GM12878 (cell line): ENCODE measurements at regions not wholly inside any gene's neighbourhood (a gene's known extent, or its start where the extent isn't known, plus 50 kb on each side); places are given as distances from the start of the nearest gene placed in this dataset.
A peak's percentile ranks its signal among the peaks of the same experiment; 100 is the strongest.

Experiments
- ATAC-seq: fragments of 200-7000 bp; cut with Tn5 transposase; 3 replicates; pipeline ENCODE4 v1.9.1; 2020; ENCODE audit warnings: mild to moderate bottlenecking, moderate library complexity
- BruUV-seq: library from RNA; stranded (reverse); fragments of 400-500 nt; replicated peaks from 2 replicates; lab custom pipeline; 2021; lab: Mats Ljungman, UMichigan
- CTCF ChIA-PET: fragments of 300-600 bp; sonication (Branson Sonifier 250); formaldehyde crosslinking; extraction: SDS; loops from one replicate; lab custom pipeline; 2021; ENCODE audit warnings: inconsistent platforms; lab: Yijun Ruan, JAX
- POLR2A ChIA-PET: fragments of 350-600 bp; formaldehyde crosslinking; extraction: SDS; loops from one replicate; lab custom pipeline; 2021; ENCODE audit warnings: inconsistent platforms; lab: Charles Lee
- RAD21 ChIA-PET: fragments of 300-600 bp; sonication (Branson Sonifier 250); formaldehyde crosslinking; loops from one replicate; lab custom pipeline; 2023; ENCODE audit warnings: antibody characterized with exemption; ENCODE audit not compliant: unreplicated experiment; lab: Charles Lee
- SMC1A ChIA-PET: fragments of 300-600 bp; sonication (Branson Sonifier 250); formaldehyde crosslinking; loops from one replicate; lab custom pipeline; 2023; ENCODE audit not compliant: unreplicated experiment, uncharacterized antibody; lab: Charles Lee
- DNase-seq: peaks from one replicate; pipeline ENCODE4 v3.0.0-alpha.2; 2011; ENCODE audit warnings: low read depth, low spot score
- FAIRE-seq: peaks from 3 replicates; lab custom pipeline; 2011; peaks lifted over from hg19 to GRCh38; lab: Jason Lieb, UNC
- H2AFZ ChIP-seq: 2 replicates; pipeline ENCODE4 v1.6.0; 2011; ENCODE audit warnings: low read depth, low read length, control low read depth; ENCODE audit not compliant: control insufficient read depth
- H3K27ac ChIP-seq: 2 replicates; pipeline ENCODE4 v1.5.1; 2011; ENCODE audit warnings: control low read depth; ENCODE audit not compliant: control insufficient read depth, insufficient read depth
- H3K27me3 ChIP-seq, 2 experiments: replicated peaks in 1 of 2; 2 replicates each; pipeline versions ENCODE4 v1.6.0 to v1.6.1; 2011; ENCODE audit warnings: low read length in 1 of 2; ENCODE audit not compliant: control insufficient read depth in 2 of 2, insufficient read depth in 2 of 2
- H3K36me3 ChIP-seq, 2 experiments: 2 replicates each; pipeline ENCODE4 v1.5.1; 2011; ENCODE audit warnings: low read length in 1 of 2; ENCODE audit not compliant: control insufficient read depth in 2 of 2, insufficient read depth in 2 of 2
- H3K4me1 ChIP-seq: 2 replicates; pipeline ENCODE4 v1.6.1; 2011; ENCODE audit warnings: mild to moderate bottlenecking, low read length, moderate library complexity, mixed read lengths; ENCODE audit not compliant: control insufficient read depth, insufficient read depth
- H3K4me2 ChIP-seq: 2 replicates; pipeline ENCODE4 v1.6.0; 2011; ENCODE audit warnings: control low read depth; ENCODE audit not compliant: control insufficient read depth, insufficient read depth
- H3K4me3 ChIP-seq: fragments of 200-600 bp; sonication (generic); 2 replicates; pipeline ENCODE4 v1.5.1; 2016
- H3K79me2 ChIP-seq: 2 replicates; pipeline ENCODE4 v1.6.0; 2011; ENCODE audit warnings: low read length; ENCODE audit not compliant: control insufficient read depth, insufficient read depth
- H3K9ac ChIP-seq: 2 replicates; pipeline ENCODE4 v1.8.0; 2011; ENCODE audit warnings: low read length, control low read depth, mixed read lengths; ENCODE audit not compliant: control insufficient read depth, insufficient read depth
- H3K9me3 ChIP-seq: replicated peaks from 3 replicates; pipeline ENCODE4 v1.5.1; 2011; ENCODE audit warnings: mild to moderate bottlenecking, low read length; ENCODE audit not compliant: control insufficient read depth, insufficient read depth
- H4K20me1 ChIP-seq: 2 replicates; pipeline ENCODE4 v1.6.0; 2011; ENCODE audit not compliant: control insufficient read depth, insufficient read depth
- BACH1 ChIP-seq: fragments of 450-650 bp; IDR thresholded peaks from 2 replicates; pipeline ENCODE4 v1.6.1; 2017; ENCODE audit warnings: mild to moderate bottlenecking, borderline replicate concordance
- BHLHE40 ChIP-seq, 2 experiments: fragments of 450-650 bp in 1 of 2; IDR thresholded peaks; 2 replicates each; pipeline ENCODE4 v1.6.1; 2011 to 2017; ENCODE audit warnings: low read depth in 2 of 2, borderline replicate concordance in 1 of 2, improper control_type of control experiment in 1 of 2, low read length in 1 of 2, mild to moderate bottlenecking in 1 of 2
- CHD1 ChIP-seq: IDR thresholded peaks from 2 replicates; pipeline ENCODE4 v1.6.1; 2012; ENCODE audit warnings: low read depth, low read length, improper control_type of control experiment
- DPF2 ChIP-seq: fragments of 450-650 bp; IDR thresholded peaks from 2 replicates; pipeline ENCODE4 v1.6.1; 2017; ENCODE audit warnings: mild to moderate bottlenecking
- IKZF1 ChIP-seq: fragments of 450-650 bp; conservative IDR thresholded peaks from 2 replicates; pipeline ENCODE4 v1.6.1; 2017; ENCODE audit warnings: antibody characterized with exemption, mild to moderate bottlenecking
- MEF2B ChIP-seq: fragments of 450-650 bp; IDR thresholded peaks from 2 replicates; pipeline ENCODE4 v1.6.1; 2018; ENCODE audit warnings: mild to moderate bottlenecking, moderate library complexity; ENCODE audit not compliant: partially characterized antibody, poor library complexity, severe bottlenecking
- NBN ChIP-seq: fragments of 450-650 bp; IDR thresholded peaks from 2 replicates; pipeline ENCODE4 v1.6.1; 2016
- NR2F1 ChIP-seq: fragments of 450-650 bp; conservative IDR thresholded peaks from 2 replicates; pipeline ENCODE4 v1.6.1; 2017; ENCODE audit warnings: mild to moderate bottlenecking
- RUNX3 ChIP-seq: IDR thresholded peaks from 2 replicates; pipeline ENCODE4 v1.6.1; 2012; ENCODE audit warnings: low read length, inconsistent platforms
- SPI1 ChIP-seq: IDR thresholded peaks from 2 replicates; pipeline ENCODE4 v1.6.1; 2011; ENCODE audit warnings: low read depth, mild to moderate bottlenecking, low read length, moderate library complexity, borderline replicate concordance; ENCODE audit not compliant: insufficient read depth
- SREBF1 ChIP-seq: IDR thresholded peaks from 2 replicates; pipeline ENCODE4 v1.6.1; 2012; ENCODE audit warnings: mild to moderate bottlenecking, low read length
- TCF7 ChIP-seq: IDR thresholded peaks from 2 replicates; pipeline ENCODE4 v1.6.1; 2014; ENCODE audit warnings: antibody characterized with exemption, borderline replicate concordance
- WGBS: methylation state at CpG from one replicate; pipeline ENCODE4 v1.1.6; 2016; ENCODE audit warnings: low lambda C conversion rate; ENCODE audit not compliant: insufficient replicate concordance, insufficient coverage; ENCODE audit errors: missing lambda C conversion rate; 5-methylcytosine and 5-hydroxymethylcytosine counted together
- in situ Hi-C: fragments of 300-500 bp; cut with MboI; formaldehyde crosslinking; loops from 9 replicates; pipeline ENCODE4 v1.14.3; 2018; ENCODE audit warnings: mixed read lengths
- intact Hi-C: fragments of 100-400 bp; cut with micrococcal nuclease; formaldehyde crosslinking; loops from one replicate; pipeline ENCODE4 v1.14.2; 2022; ENCODE audit not compliant: unreplicated experiment
- TF ChIP-seq, protein P1 (sequence below): fragments of 450-650 bp; IDR thresholded peaks from 2 replicates; pipeline ENCODE4 v1.6.1; 2017; ENCODE audit warnings: mild to moderate bottlenecking, moderate library complexity
- TF ChIP-seq, protein P2 (sequence below): IDR thresholded peaks from 2 replicates; pipeline ENCODE4 v1.6.1; 2011; ENCODE audit warnings: mild to moderate bottlenecking, low read depth, low read length, moderate library complexity; ENCODE audit not compliant: insufficient replicate concordance

- ChIA-PET RAD21 (no interaction called here), SMC1A (interaction anchor here (1.7 to 3.8 kb wide), 2 partner anchors 15 to 109 kb away, joined by 5 to 15 read pairs; no protein-coding TSS in a partner anchor), POLR2A (no interaction called here), CTCF (no interaction called here)
- ATAC-seq (no peak), DNase-seq (no peak), FAIRE-seq (no peak)
- H3K4me2 ChIP-seq, result no peak overlapping the region
- H3K36me3 ChIP-seq, result no peaks in the 10 kb centered on the region
- H3K9ac ChIP-seq, result no peak overlapping the region
- no peaks in the 10 kb centered on the region for H3K9me3 ChIP-seq
- in situ Hi-C loops, result no loop called here
- no peak overlapping the region for H3K27ac ChIP-seq
- no peak overlapping the region for H2AFZ ChIP-seq
- BruUV-seq, result no TSS peak
- H3K27me3 ChIP-seq, result no peaks in the 10 kb centered on the region
- H3K4me1 ChIP-seq, result no peaks in the 10 kb centered on the region
- H3K79me2 ChIP-seq, result no peaks in the 10 kb centered on the region
- intact Hi-C loops, result no loop called here
- no peak for TF ChIP-seq TCF7
- TF ChIP-seq NR2F1, result no peak
- TF ChIP-seq CHD1, result no peak
- no peak for TF ChIP-seq IKZF1
- no peak for TF ChIP-seq DPF2
- TF ChIP-seq SPI1, result no peak
- TF ChIP-seq RUNX3, result no peak
- no peaks in the 10 kb centered on the region for H4K20me1 ChIP-seq
- WGBS, result 0% methylated on average over 2 of the region's 2 CpGs
- H3K4me3 ChIP-seq, result no peak overlapping the region
Measured at GRCh38 chr2:146771531-146771930, 1073.3 kb upstream of the ACVR2A start.

DNA sequence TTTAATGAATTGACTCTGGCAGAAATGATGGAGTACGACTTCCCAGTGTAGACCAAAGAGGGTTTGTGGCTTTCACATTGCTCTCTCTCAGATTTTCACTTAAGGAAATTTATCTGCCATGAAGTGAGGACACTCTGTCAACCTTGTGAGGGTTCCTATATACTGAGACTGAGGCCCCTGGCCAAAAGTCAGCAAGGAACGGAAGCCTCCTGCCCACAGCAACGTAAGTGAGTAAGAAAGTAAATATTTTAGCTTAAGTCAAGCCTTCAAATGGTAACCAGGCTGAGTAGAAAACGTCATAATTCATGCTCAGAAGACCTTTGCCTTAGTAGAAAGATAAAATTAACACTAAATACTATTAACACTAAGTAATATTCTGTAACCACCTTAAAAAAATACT is 1080.5 kb upstream of the ACVR2A start:
- BruUV-seq, result no TSS peak
- WGBS, result 0% methylated on average over 4 of the region's 4 CpGs
- H3K4me3 ChIP-seq, result no peak overlapping the region
- no peak overlapping the region for H3K27ac ChIP-seq
- H3K27me3 ChIP-seq, result no peaks in the 10 kb centered on the region
- 0 out of 3 replicates have a peak, but pooled peaks have one; percentile 14 for ATAC-seq
- H2AFZ ChIP-seq, result no peak overlapping the region
- H3K9me3 ChIP-seq, result no peaks in the 10 kb centered on the region
- ChIA-PET POLR2A (interaction anchor here (1.6 kb wide), 1 partner anchor 14 kb away, joined by 3 read pairs; no protein-coding TSS in a partner anchor), RAD21 (no interaction called here), SMC1A (interaction anchor here (0.5 to 0.8 kb wide), 2 partner anchors 12 to 35 kb away, joined by 3 read pairs; no protein-coding TSS in a partner anchor), CTCF (no interaction called here)
- no peaks in the 10 kb centered on the region for H3K36me3 ChIP-seq
- FAIRE-seq, result no peak
- no peaks in the 10 kb centered on the region for H3K79me2 ChIP-seq
- no peaks in the 10 kb centered on the region for H3K4me1 ChIP-seq
- intact Hi-C loops (no loop called here), in situ Hi-C loops (no loop called here)
- no peak for DNase-seq
- H3K9ac ChIP-seq, result no peak overlapping the region
- no peak overlapping the region for H3K4me2 ChIP-seq
- H4K20me1 ChIP-seq, result no peaks in the 10 kb centered on the region
- TF ChIP-seq BHLHE40 (IDR thresholded peaks at IDR 0.05; ENCODE audit: borderline replicate concordance in 1 of 2, low read depth in 2 of 2, low read length in 1 of 2) (no peak), SREBF1 (no peak), NBN (no peak), MEF2B (no peak), BACH1 (no peak)
- TF ChIP-seq, protein P1, sequence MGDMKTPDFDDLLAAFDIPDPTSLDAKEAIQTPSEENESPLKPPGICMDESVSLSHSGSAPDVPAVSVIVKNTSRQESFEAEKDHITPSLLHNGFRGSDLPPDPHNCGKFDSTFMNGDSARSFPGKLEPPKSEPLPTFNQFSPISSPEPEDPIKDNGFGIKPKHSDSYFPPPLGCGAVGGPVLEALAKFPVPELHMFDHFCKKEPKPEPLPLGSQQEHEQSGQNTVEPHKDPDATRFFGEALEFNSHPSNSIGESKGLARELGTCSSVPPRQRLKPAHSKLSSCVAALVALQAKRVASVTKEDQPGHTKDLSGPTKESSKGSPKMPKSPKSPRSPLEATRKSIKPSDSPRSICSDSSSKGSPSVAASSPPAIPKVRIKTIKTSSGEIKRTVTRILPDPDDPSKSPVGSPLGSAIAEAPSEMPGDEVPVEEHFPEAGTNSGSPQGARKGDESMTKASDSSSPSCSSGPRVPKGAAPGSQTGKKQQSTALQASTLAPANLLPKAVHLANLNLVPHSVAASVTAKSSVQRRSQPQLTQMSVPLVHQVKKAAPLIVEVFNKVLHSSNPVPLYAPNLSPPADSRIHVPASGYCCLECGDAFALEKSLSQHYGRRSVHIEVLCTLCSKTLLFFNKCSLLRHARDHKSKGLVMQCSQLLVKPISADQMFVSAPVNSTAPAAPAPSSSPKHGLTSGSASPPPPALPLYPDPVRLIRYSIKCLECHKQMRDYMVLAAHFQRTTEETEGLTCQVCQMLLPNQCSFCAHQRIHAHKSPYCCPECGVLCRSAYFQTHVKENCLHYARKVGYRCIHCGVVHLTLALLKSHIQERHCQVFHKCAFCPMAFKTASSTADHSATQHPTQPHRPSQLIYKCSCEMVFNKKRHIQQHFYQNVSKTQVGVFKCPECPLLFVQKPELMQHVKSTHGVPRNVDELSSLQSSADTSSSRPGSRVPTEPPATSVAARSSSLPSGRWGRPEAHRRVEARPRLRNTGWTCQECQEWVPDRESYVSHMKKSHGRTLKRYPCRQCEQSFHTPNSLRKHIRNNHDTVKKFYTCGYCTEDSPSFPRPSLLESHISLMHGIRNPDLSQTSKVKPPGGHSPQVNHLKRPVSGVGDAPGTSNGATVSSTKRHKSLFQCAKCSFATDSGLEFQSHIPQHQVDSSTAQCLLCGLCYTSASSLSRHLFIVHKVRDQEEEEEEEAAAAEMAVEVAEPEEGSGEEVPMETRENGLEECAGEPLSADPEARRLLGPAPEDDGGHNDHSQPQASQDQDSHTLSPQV, result no peak
- TF ChIP-seq, protein P2, sequence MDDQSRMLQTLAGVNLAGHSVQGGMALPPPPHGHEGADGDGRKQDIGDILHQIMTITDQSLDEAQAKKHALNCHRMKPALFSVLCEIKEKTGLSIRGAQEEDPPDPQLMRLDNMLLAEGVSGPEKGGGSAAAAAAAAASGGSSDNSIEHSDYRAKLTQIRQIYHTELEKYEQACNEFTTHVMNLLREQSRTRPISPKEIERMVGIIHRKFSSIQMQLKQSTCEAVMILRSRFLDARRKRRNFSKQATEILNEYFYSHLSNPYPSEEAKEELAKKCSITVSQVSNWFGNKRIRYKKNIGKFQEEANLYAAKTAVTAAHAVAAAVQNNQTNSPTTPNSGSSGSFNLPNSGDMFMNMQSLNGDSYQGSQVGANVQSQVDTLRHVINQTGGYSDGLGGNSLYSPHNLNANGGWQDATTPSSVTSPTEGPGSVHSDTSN, result no peak
